Fibroblast of the aortic adventitia (primary cell): ENCODE measurements at regions not wholly inside any gene's neighbourhood (a gene's known extent, or its start where the extent isn't known, plus 50 kb on each side); places are given as distances from the start of the nearest gene placed in this dataset.

ENCODE experiments used
- DNase-seq: peaks from one replicate; pipeline ENCODE4 v3.0.0-alpha.2; 2010; ENCODE audit warnings: low read depth
- H3K4me3 ChIP-seq: 2 replicates; pipeline ENCODE4 v1.5.1; 2011; ENCODE audit warnings: low read depth, mild to moderate bottlenecking, control low read depth, low read length, moderate library complexity
- CTCF ChIP-seq: IDR thresholded peaks from 2 replicates; pipeline ENCODE4 v1.5.1; 2011; ENCODE audit warnings: mild to moderate bottlenecking, low read length, control low read depth, inconsistent platforms; ENCODE audit not compliant: insufficient read depth

- TF ChIP-seq CTCF, result no peak
- no peak for DNase-seq
- H3K4me3 ChIP-seq, result no peak overlapping the region
These were observed 153.3 kb upstream of the ZSWIM2 start for GRCh38 chr2:187002242-187002641.

DNA sequence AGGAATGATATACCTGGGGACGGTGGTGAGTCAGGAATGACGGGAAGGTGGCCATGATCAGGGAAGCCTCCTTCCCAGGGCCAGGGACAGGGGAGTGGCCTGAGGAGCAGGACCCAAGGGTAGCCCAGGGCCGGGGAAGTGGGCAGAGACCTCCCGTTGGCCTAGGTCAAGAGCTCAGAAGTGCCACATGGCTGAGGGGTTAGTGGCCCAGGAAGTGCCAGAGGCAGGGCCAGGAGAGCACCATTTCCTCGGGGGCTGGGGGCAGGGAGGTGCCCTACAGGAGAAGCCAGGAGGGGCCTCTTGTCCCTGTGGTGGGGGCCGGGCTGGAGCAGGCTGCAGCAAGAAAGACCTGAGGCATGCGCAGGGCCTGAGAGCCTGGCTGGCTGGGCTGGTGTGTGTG, 152.3 kb upstream of the ZSWIM2 start:
- H3K4me3 ChIP-seq, result no peak overlapping the region
- TF ChIP-seq CTCF, result no peak

DNA sequence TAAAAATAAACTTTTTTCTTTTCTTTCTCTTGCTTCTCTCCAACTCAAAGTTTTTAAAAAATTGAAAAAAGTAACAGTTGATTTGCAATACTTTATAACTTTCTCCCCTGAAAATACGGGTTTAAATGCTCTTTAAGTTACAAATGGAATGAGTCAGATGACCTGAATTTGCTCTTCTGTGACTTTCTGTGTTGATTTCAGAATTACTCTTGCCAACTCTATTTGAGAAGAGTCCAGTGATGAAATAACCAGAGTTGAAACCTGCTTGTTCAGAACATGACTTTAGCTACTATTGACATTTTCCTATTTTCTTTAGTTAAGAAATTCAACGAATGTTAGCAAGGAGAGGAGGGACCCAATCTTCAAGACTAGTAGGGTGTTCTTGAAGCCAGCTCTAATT, 146.1 kb upstream of the ZSWIM2 start:
- H3K4me3 ChIP-seq, result no peak overlapping the region
- TF ChIP-seq CTCF, result no peak
- DNase-seq, result peak; percentile 68

More for the DNA sequence above, 152.3 kb upstream of the ZSWIM2 start:
- DNase-seq, result no peak

DNA sequence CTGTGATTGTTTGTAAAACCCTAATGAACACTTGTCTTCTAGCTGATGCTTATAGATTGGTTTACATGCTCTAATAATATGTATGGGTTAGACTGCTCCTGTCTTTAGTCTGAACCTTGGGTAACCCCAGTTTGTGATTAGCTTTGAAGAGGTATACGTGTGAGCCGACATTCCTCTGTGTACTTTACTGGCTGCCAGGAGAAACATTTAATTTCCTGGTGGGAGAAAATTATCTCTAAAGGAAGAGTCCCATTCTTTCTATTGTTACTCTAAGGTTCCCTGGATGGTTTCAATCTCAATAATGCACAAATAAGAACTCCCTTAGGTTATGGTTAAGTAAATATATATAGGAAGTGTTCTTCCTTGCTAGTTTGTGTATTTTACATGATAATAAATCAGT, 143.6 kb upstream of the ZSWIM2 start:
- DNase-seq, result no peak
- no peak for TF ChIP-seq CTCF
- H3K4me3 ChIP-seq, result no peak overlapping the region

DNA sequence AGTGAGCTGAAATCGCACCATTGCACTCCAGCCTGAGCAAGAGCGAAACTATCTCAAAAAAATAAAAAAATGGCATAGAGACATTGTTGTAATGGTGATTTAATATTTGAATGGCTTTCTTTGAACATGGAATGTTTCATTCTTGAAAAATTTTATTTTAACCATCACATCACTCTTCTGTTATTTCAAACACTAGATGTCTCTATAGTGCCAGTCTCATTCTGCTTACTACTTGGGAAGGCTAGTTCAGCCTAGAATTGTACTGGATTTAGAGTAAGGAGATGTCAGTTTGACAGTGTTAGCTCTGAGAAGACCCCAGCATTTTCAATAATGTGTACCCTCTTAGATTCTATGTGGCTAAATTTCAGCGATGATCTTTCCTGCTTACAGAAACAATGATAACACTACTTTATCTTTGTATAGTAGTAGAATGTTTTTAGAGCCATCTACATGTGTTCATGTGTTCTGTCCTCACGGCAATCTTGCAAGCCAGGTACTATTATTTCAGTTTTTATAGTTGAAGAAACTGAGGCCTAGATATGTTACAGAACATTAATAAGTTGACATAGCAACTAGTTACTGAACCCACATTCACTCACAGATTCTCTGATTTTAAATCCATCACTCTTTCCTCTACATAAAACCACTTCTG, 142.9 kb upstream of the ZSWIM2 start:
- H3K4me3 ChIP-seq, result no peak overlapping the region
- peak; percentile 6 for DNase-seq
- TF ChIP-seq CTCF, result no peak

GRCh38 chr2:186984966-186985365, 136.0 kb upstream of the ZSWIM2 start:
- no peak for DNase-seq
- TF ChIP-seq CTCF, result no peak
- H3K4me3 ChIP-seq, result no peak overlapping the region

DNA sequence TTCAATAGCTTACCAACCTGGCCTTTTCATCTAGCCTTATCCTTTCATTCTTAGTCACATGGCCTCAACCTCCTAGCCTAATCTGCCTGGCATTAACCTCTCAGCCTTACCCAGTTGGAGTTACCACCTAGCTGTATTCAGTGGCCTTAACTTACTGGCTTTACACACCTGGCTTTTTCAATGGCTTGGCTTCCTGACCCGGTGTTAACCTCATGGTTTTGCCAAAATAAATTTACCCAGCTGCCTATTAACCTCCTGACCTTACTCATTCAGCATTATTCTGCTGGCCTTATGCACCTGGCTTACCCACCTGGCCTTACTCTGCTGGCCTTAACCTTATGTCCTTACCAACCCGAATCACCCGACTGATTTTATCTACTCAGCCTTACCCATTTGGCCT, 135.5 kb upstream of the ZSWIM2 start:
- no peak overlapping the region for H3K4me3 ChIP-seq
- no peak for TF ChIP-seq CTCF
- no peak for DNase-seq
